Fibroblast of the conjunctiva (primary cell): ENCODE measurements at regions not wholly inside any gene's neighbourhood (a gene's known extent, or its start where the extent isn't known, plus 50 kb on each side); places are given as distances from the start of the nearest gene placed in this dataset.

Source experiments
- DNase-seq: peaks from one replicate; pipeline ENCODE4 v3.0.0-alpha.2; 2010; ENCODE audit warnings: low read depth

DNA sequence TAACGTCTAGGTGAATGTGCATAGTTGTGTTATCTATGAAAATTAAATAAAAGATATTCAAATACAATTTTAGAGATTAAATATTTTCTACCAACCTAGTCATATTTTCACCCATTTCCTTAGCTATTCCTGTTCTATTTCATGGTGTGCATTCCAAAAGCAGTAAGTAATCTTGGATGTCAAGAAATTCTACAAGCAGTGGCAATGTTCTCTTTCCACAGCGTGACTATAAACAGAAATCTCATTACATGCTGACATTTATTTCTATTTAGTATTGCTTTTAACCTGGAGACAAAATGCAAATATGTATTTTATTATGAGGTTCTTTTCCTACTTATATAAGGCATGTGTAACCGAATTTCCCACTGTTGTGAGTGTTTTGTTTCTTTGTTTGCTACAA, 510.0 kb downstream of the ACTL7B start:
- no peak for DNase-seq

- DNase-seq, result no peak
These were observed 516.5 kb downstream of the ACTL7B start for GRCh38 chr9:108339251-108339650.

GRCh38 chr9:108336575-108336974, 519.2 kb downstream of the ACTL7B start:
- DNase-seq, result no peak

- no peak for DNase-seq
These were observed 522.2 kb downstream of the ACTL7B start for GRCh38 chr9:108333530-108333983.

DNA sequence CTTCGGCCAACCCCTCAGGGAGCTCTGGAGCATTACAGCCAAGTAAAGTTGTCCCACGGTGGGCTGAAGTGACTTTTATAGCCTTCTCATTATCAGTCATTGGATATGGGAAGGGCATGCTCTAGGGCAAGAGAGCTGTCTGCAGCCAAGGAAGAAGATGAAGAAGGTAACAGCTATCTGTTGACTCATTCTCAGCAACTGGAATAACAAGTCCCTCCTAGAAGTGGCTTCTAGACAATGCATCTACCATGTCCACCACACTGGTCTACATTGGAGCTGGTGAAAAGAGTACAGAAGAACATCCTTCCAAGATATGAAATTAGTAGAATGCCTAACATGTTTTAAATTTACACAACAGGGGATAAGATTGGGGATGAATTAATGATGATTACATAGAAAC, 524.2 kb downstream of the ACTL7B start:
- DNase-seq, result no peak

DNA sequence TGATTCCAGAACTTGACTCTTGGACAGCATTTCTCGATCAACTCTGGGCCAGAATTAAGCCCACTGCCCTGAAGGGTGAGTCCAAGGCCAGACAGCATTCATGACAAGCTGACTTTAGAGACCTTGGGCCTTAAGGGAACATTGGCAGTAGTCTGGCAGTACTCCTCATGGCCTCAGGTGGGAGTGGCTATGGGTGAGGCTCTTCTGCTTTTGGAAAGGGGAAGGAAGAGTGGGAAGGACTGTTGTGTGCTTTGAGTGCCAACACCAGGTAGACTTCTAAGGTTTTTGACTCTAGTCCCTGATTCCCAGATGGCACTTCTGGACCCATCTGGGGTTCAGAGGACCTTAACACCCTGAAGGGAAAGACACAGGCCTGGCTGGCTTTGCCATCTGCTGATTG, 530.4 kb downstream of the ACTL7B start:
- no peak for DNase-seq

DNA sequence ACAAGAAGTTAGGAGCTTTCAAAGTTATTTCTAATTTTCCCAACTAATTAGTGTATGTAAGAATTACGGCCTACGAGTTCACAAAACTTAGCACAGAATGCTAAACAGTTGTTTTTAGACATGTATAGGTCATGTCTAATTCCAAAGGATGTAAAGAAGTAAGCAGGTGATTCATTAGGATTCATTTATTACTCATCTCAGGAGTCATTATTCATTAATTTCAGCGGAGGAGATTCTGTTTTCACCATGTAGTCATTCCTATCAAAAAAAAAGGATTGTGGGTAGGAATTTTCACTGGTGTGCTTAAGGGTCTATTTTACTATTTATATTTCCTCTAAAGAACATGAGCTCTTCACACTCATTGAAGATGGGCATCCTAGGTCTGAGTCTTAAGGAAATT, 532.2 kb downstream of the ACTL7B start:
- DNase-seq, result no peak

GRCh38 chr9:108322326-108323098, 533.3 kb downstream of the ACTL7B start:
- no peak for DNase-seq

GRCh38 chr9:108316630-108317029, 539.2 kb downstream of the ACTL7B start:
- DNase-seq, result no peak

DNA sequence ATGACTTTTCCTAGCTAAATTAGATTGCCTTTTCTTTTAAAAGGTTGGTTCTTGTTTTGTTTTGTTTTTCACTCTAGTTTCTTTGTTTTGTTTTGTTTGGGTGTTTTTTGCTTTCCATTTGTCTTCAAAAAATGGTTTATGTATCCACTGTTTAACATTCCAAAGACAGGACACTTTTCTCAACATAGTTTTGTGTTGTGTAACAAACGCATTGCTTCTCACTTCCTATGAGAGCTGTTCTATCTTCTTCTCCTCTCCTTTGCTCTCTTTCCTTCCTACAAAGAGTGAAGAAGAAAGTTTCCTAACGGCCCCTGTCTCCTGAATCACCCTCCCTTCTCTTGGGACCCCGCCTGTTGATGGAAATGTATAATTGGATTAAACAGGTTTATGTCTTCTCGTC, 539.7 kb downstream of the ACTL7B start:
- DNase-seq, result no peak

- no peak for DNase-seq
These were observed 544.0 kb downstream of the ACTL7B start for GRCh38 chr9:108311745-108312144.

- DNase-seq, result no peak
These were observed 545.6 kb downstream of the ACTL7B start for GRCh38 chr9:108310202-108310601.

GRCh38 chr9:108300306-108301287, 555.2 kb downstream of the ACTL7B start:
- DNase-seq, result no peak

DNA sequence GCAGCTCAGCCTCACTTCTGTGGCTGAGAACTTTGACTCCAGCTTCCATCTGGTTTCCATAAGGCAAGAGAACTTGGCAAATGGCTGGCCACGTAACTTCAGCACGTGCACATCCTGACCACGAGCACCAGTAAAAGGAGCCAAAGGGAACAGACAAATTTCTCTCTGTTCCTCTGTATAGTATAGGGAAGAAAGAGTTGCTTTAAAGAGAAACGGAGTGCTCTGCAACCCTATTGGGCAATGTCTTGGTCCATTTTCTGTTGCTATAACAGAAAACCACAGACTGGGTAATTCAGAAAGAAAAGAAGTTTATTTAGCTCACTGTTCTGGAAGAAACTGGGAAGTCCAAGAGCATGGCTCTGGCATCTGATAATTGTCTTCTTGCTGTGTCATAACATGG, 558.7 kb downstream of the ACTL7B start:
- DNase-seq, result peak; percentile 96

DNA sequence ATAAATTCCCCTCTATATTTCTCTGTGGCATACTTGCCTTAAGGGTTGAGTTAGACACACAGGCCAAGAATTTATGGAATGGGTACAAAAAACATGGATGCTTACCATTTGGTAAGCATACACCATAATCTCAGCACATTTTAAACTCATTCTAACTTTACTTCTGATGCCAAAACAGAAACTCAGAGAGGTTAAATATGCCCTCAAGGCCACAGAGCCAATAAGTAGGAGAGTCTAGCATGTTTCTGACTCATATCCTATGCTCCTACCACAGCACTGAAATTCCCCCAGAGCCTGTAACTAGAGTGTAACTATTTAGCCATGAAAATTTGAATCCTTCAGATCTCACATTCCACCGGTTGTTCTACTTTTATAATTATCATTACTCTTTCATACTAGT, 559.7 kb downstream of the ACTL7B start:
- DNase-seq, result peak; percentile 80

- no peak for DNase-seq
These were observed 564.2 kb downstream of the ACTL7B start for GRCh38 chr9:108291586-108291932.

GRCh38 chr9:108290839-108291585, 564.8 kb downstream of the ACTL7B start:
- DNase-seq, result peak; percentile 71

- no peak for DNase-seq
These were observed 569.1 kb downstream of the ACTL7B start for GRCh38 chr9:108286638-108287206.

DNA sequence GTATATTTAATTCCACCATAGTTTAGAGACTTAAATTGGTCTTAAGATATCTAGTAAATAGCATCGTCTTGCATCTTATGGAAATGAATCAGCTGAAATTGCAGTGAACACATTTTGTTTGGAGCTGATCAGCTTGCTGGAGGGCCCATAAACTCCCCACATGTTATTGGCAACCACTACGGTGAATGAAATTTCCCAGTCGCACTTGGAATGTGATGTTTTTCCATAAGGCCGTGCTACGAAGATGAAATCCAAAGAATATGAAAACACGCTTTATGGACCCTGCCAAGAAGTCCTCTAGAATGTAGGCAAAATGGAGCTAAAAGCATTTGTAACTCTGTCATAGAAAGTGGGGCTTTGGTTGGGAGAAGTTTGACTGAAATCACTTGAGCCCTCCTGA, 572.1 kb downstream of the ACTL7B start:
- no peak for DNase-seq

DNA sequence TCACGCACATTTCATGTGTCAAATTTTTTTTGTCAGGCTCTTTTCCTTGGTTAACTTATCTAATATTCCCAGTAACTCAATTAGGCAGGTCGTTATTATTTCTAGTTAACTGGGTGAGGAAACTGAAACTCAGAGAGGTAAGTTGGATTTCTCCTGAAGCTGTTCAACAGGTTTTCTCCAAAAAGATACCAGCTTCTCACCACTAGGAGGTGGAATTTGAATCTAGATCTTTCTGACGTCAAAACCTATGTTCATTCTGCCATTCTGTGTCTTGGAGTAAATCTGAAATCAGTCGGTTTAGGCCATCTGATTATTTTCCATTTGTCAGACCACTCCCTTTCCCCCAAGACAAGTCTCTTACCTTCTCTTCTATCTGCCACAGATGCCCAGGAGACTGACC, 572.9 kb downstream of the ACTL7B start:
- no peak for DNase-seq

GRCh38 chr9:108281696-108282095, 574.1 kb downstream of the ACTL7B start:
- DNase-seq, result no peak

GRCh38 chr9:108278341-108278740, 577.4 kb downstream of the ACTL7B start:
- DNase-seq, result no peak
